IgD-negative memory B cell (primary cell): ENCODE measurements at regions not wholly inside any gene's neighbourhood (a gene's known extent, or its start where the extent isn't known, plus 50 kb on each side); places are given as distances from the start of the nearest gene placed in this dataset.
A peak's percentile ranks its signal among the peaks of the same experiment; 100 is the strongest.
"Not testable (repeated sequence)": the region's sequence is repeated elsewhere in the genome, so short reads cannot be mapped to it uniquely, and the experiment has no call there.

Experiments used
- H3K27ac Mint-ChIP-seq, 3 donors: one replicate each; pipeline ENCODE4 v1.8.0; 2020 to 2022; ENCODE audit warnings: mild to moderate bottlenecking in 3 of 3, mixed read lengths in 3 of 3, moderate library complexity in 1 of 3
- H3K27me3 Mint-ChIP-seq: one replicate; pipeline ENCODE4 v1.8.0; 2021; ENCODE audit warnings: mixed read lengths
- H3K36me3 Mint-ChIP-seq: one replicate; pipeline ENCODE4 v1.8.0; 2020; ENCODE audit warnings: mild to moderate bottlenecking, mixed read lengths
- H3K4me1 Mint-ChIP-seq, 3 donors: one replicate each; pipeline ENCODE4 v1.8.0; 2020 to 2022; ENCODE audit warnings: mixed read lengths in 3 of 3, mild to moderate bottlenecking in 1 of 3
- H3K4me3 Mint-ChIP-seq, 4 donors: one replicate each; pipeline ENCODE4 v1.8.0; 2020 to 2022; ENCODE audit warnings: mild to moderate bottlenecking in 4 of 4, mixed read lengths in 4 of 4, moderate library complexity in 3 of 4
- H3K9me3 Mint-ChIP-seq, 3 donors: one replicate each; pipeline ENCODE4 v1.8.0; 2020 to 2021; ENCODE audit warnings: mixed read lengths in 3 of 3, mild to moderate bottlenecking in 1 of 3

GRCh38 chr9:84054341-84055010, 73.9 kb downstream of the RMI1 start:
- Mint-ChIP-seq H3K27ac (no peak overlapping the region), H3K9me3 (no peaks in the 10 kb centered on the region), H3K4me3 (no peak overlapping the region), H3K27me3 (peaks cover 5% of the 10 kb centered on the region), H3K36me3 (no peaks in the 10 kb centered on the region), H3K4me1 (no peaks in the 10 kb centered on the region)

- no peaks in the 10 kb centered on the region for H3K4me1 Mint-ChIP-seq
- H3K27me3 Mint-ChIP-seq = peaks cover 5% of the 10 kb centered on the region
- no peaks in the 10 kb centered on the region for H3K36me3 Mint-ChIP-seq
- no peak overlapping the region for H3K27ac Mint-ChIP-seq
- no peaks in the 10 kb centered on the region for H3K9me3 Mint-ChIP-seq
- no peak overlapping the region for H3K4me3 Mint-ChIP-seq
Observed at GRCh38 chr9:84057662-84058061, 77.1 kb downstream of the RMI1 start.

GRCh38 chr9:84059936-84060335, 79.3 kb downstream of the RMI1 start:
- no peak overlapping the region for H3K4me3 Mint-ChIP-seq
- peak overlapping the region in 1 of 3 donors; percentile 57 for H3K27ac Mint-ChIP-seq
- H3K9me3 Mint-ChIP-seq = no peaks in the 10 kb centered on the region
- H3K27me3 Mint-ChIP-seq = peaks cover 5% of the 10 kb centered on the region
- no peaks in the 10 kb centered on the region for H3K36me3 Mint-ChIP-seq
- H3K4me1 Mint-ChIP-seq = no peaks in the 10 kb centered on the region

GRCh38 chr9:84061613-84062193, 81.1 kb downstream of the RMI1 start:
- no peak overlapping the region for H3K4me3 Mint-ChIP-seq
- H3K9me3 Mint-ChIP-seq = no peaks in the 10 kb centered on the region
- H3K4me1 Mint-ChIP-seq = no peaks in the 10 kb centered on the region
- no peak overlapping the region for H3K27ac Mint-ChIP-seq
- no peaks in the 10 kb centered on the region for H3K36me3 Mint-ChIP-seq
- peaks cover 5% of the 10 kb centered on the region for H3K27me3 Mint-ChIP-seq

- H3K9me3 Mint-ChIP-seq = no peaks in the 10 kb centered on the region
- peaks cover 5% of the 10 kb centered on the region for H3K27me3 Mint-ChIP-seq
- H3K36me3 Mint-ChIP-seq = no peaks in the 10 kb centered on the region
- no peak overlapping the region for H3K4me3 Mint-ChIP-seq
- no peak overlapping the region for H3K27ac Mint-ChIP-seq
- no peaks in the 10 kb centered on the region for H3K4me1 Mint-ChIP-seq
Observed at GRCh38 chr9:84062538-84062937, 81.9 kb downstream of the RMI1 start.

GRCh38 chr9:84067821-84068220, 87.2 kb downstream of the RMI1 start:
- Mint-ChIP-seq H3K27me3 (no peaks in the 10 kb centered on the region), H3K4me1 (peaks cover 0 to 2% (median 0%) of the 10 kb centered on the region in 3 donors), H3K36me3 (no peaks in the 10 kb centered on the region), H3K27ac (no peak overlapping the region), H3K4me3 (no peak overlapping the region), H3K9me3 (no peaks in the 10 kb centered on the region)

- Mint-ChIP-seq H3K27me3 (no peaks in the 10 kb centered on the region), H3K4me1 (peaks cover 0 to 3% (median 0%) of the 10 kb centered on the region in 3 donors), H3K36me3 (no peaks in the 10 kb centered on the region), H3K27ac (no peak overlapping the region), H3K4me3 (no peak overlapping the region), H3K9me3 (no peaks in the 10 kb centered on the region)
Observed at GRCh38 chr9:84068872-84069271, 88.3 kb downstream of the RMI1 start.

- Mint-ChIP-seq H3K9me3 (no peaks in the 10 kb centered on the region), H3K4me3 (no peak overlapping the region), H3K27ac (no peak overlapping the region), H3K4me1 (peaks cover 0 to 3% (median 0%) of the 10 kb centered on the region in 3 donors), H3K36me3 (no peaks in the 10 kb centered on the region), H3K27me3 (no peaks in the 10 kb centered on the region)
Observed at GRCh38 chr9:84070590-84070989, 90.0 kb downstream of the RMI1 start.

GRCh38 chr9:84072621-84073180, 92.1 kb downstream of the RMI1 start:
- no peaks in the 10 kb centered on the region for H3K27me3 Mint-ChIP-seq
- no peaks in the 10 kb centered on the region for H3K36me3 Mint-ChIP-seq
- peaks cover 0 to 2% (median 0%) of the 10 kb centered on the region in 3 donors for H3K9me3 Mint-ChIP-seq
- H3K4me3 Mint-ChIP-seq = no peak overlapping the region
- H3K27ac Mint-ChIP-seq = no peak overlapping the region
- H3K4me1 Mint-ChIP-seq = peaks cover 0 to 3% (median 0%) of the 10 kb centered on the region in 3 donors

- H3K27me3 Mint-ChIP-seq = peaks cover 4% of the 10 kb centered on the region
- no peak overlapping the region for H3K27ac Mint-ChIP-seq
Observed at GRCh38 chr9:84075004-84075403, 94.4 kb downstream of the RMI1 start.

GRCh38 chr9:84076384-84076783, 95.8 kb downstream of the RMI1 start:
- H3K36me3 Mint-ChIP-seq = no peaks in the 10 kb centered on the region
- peaks cover 0 to 1% (median 0%) of the 10 kb centered on the region in 3 donors for H3K4me1 Mint-ChIP-seq
- H3K4me3 Mint-ChIP-seq = no peak overlapping the region
- H3K9me3 Mint-ChIP-seq = peaks cover 2 to 7% (median 3%) of the 10 kb centered on the region in 3 donors
- H3K27ac Mint-ChIP-seq = peak overlapping the region in 1 of 3 donors; percentile 59
- peaks cover 4% of the 10 kb centered on the region for H3K27me3 Mint-ChIP-seq

More at GRCh38 chr9:84075004-84075403, 94.4 kb downstream of the RMI1 start:
- peaks cover 0 to 1% (median 0%) of the 10 kb centered on the region in 3 donors for H3K4me1 Mint-ChIP-seq
- H3K36me3 Mint-ChIP-seq = no peaks in the 10 kb centered on the region
- peaks cover 2 to 7% (median 3%) of the 10 kb centered on the region in 3 donors for H3K9me3 Mint-ChIP-seq
- no peak overlapping the region for H3K4me3 Mint-ChIP-seq

GRCh38 chr9:84077816-84078215, 97.2 kb downstream of the RMI1 start:
- H3K4me1 Mint-ChIP-seq, H3K9me3 Mint-ChIP-seq, H3K27ac Mint-ChIP-seq, H3K36me3 Mint-ChIP-seq, H3K27me3 Mint-ChIP-seq, H3K4me3 Mint-ChIP-seq: not testable (repeated sequence)

GRCh38 chr9:84079994-84080393, 99.4 kb downstream of the RMI1 start:
- H3K27ac Mint-ChIP-seq = no peak overlapping the region
- H3K4me1 Mint-ChIP-seq = peaks cover 0 to 2% (median 0%) of the 10 kb centered on the region in 3 donors
- peaks cover 4% of the 10 kb centered on the region for H3K27me3 Mint-ChIP-seq
- H3K9me3 Mint-ChIP-seq = peaks cover 2 to 7% (median 3%) of the 10 kb centered on the region in 3 donors
- H3K4me3 Mint-ChIP-seq = no peak overlapping the region
- no peaks in the 10 kb centered on the region for H3K36me3 Mint-ChIP-seq

GRCh38 chr9:84101964-84102632, 121.5 kb downstream of the RMI1 start:
- Mint-ChIP-seq H3K4me3 (no peak overlapping the region), H3K36me3 (no peaks in the 10 kb centered on the region), H3K4me1 (no peaks in the 10 kb centered on the region), H3K27ac (no peak overlapping the region), H3K9me3 (peaks cover 0 to 5% (median 4%) of the 10 kb centered on the region in 3 donors), H3K27me3 (peaks cover 17% of the 10 kb centered on the region)

GRCh38 chr9:84103651-84104377, 123.2 kb downstream of the RMI1 start:
- peaks cover 14% of the 10 kb centered on the region for H3K27me3 Mint-ChIP-seq
- H3K27ac Mint-ChIP-seq = no peak overlapping the region
- no peaks in the 10 kb centered on the region for H3K36me3 Mint-ChIP-seq
- H3K4me1 Mint-ChIP-seq = peaks cover 0 to 2% (median 0%) of the 10 kb centered on the region in 3 donors
- peaks cover 0 to 5% (median 4%) of the 10 kb centered on the region in 3 donors for H3K9me3 Mint-ChIP-seq
- H3K4me3 Mint-ChIP-seq = no peak overlapping the region
